ENCODE measurements at regions not wholly inside any gene's neighbourhood (a gene's known extent, or its start where the extent isn't known, plus 50 kb on each side); places are given as distances from the start of the nearest gene placed in this dataset.
A peak's percentile ranks its signal among the peaks of the same experiment; 100 is the strongest.
"Not testable (repeated sequence)": the region's sequence is repeated elsewhere in the genome, so short reads cannot be mapped to it uniquely, and the experiment has no call there.

- H3K4me1 Mint-ChIP-seq = no peaks in the 10 kb centered on the region
- H3K36me3 Mint-ChIP-seq (ENCODE audit: low read depth) = no peaks in the 10 kb centered on the region
- H3K9me3 Mint-ChIP-seq = peaks cover 4% of the 10 kb centered on the region
- ATAC-seq (replicated peaks) = no peak
- no peak overlapping the region for H3K4me3 Mint-ChIP-seq
- no peak overlapping the region for H3K27ac Mint-ChIP-seq
- H3K27me3 Mint-ChIP-seq = peaks cover 39% of the 10 kb centered on the region
These were observed 258.3 kb downstream of the LPIN1 start for GRCh38 chr2:12004713-12005112.

GRCh38 chr2:12005886-12006681 is 259.7 kb downstream of the LPIN1 start:
- no peak overlapping the region for H3K27ac Mint-ChIP-seq

GRCh38 chr2:12006850-12007249 is 260.4 kb downstream of the LPIN1 start:
- no peaks in the 10 kb centered on the region for H3K9me3 Mint-ChIP-seq
- no peak for ATAC-seq (replicated peaks)

More at GRCh38 chr2:12005886-12006681, 259.7 kb downstream of the LPIN1 start:
- H3K27me3 Mint-ChIP-seq = peaks cover 38% of the 10 kb centered on the region
- H3K4me1 Mint-ChIP-seq = no peaks in the 10 kb centered on the region
- H3K4me3 Mint-ChIP-seq = no peak overlapping the region
- ATAC-seq (replicated peaks) = peak; percentile 96
- no peaks in the 10 kb centered on the region for H3K9me3 Mint-ChIP-seq
- no peaks in the 10 kb centered on the region for H3K36me3 Mint-ChIP-seq (ENCODE audit: low read depth)

GRCh38 chr2:12007282-12007681 is 260.9 kb downstream of the LPIN1 start:
- H3K4me1 Mint-ChIP-seq = no peaks in the 10 kb centered on the region
- no peak for ATAC-seq (replicated peaks)
- H3K27ac Mint-ChIP-seq = no peak overlapping the region
- H3K36me3 Mint-ChIP-seq (ENCODE audit: low read depth) = no peaks in the 10 kb centered on the region
- peaks cover 32% of the 10 kb centered on the region for H3K27me3 Mint-ChIP-seq
- no peaks in the 10 kb centered on the region for H3K9me3 Mint-ChIP-seq
- H3K4me3 Mint-ChIP-seq = no peak overlapping the region

More at GRCh38 chr2:12006850-12007249, 260.4 kb downstream of the LPIN1 start:
- no peak overlapping the region for H3K27ac Mint-ChIP-seq
- no peaks in the 10 kb centered on the region for H3K4me1 Mint-ChIP-seq
- H3K27me3 Mint-ChIP-seq = peaks cover 33% of the 10 kb centered on the region
- no peak overlapping the region for H3K4me3 Mint-ChIP-seq
- no peaks in the 10 kb centered on the region for H3K36me3 Mint-ChIP-seq (ENCODE audit: low read depth)

GRCh38 chr2:12008425-12009061 is 262.1 kb downstream of the LPIN1 start:
- Mint-ChIP-seq H3K27me3 (peaks cover 22% of the 10 kb centered on the region), H3K9me3 (no peaks in the 10 kb centered on the region), H3K4me3 (no peak overlapping the region)

GRCh38 chr2:12009323-12009905 is 263.0 kb downstream of the LPIN1 start:
- H3K4me1 Mint-ChIP-seq = no peaks in the 10 kb centered on the region
- H3K9me3 Mint-ChIP-seq = no peaks in the 10 kb centered on the region
- H3K36me3 Mint-ChIP-seq (ENCODE audit: low read depth) = no peaks in the 10 kb centered on the region
- H3K27me3 Mint-ChIP-seq = peaks cover 22% of the 10 kb centered on the region
- H3K27ac Mint-ChIP-seq = no peak overlapping the region
- no peak overlapping the region for H3K4me3 Mint-ChIP-seq
- no peak for ATAC-seq (replicated peaks)

More at GRCh38 chr2:12008425-12009061, 262.1 kb downstream of the LPIN1 start:
- peak; percentile 15 for ATAC-seq (replicated peaks)
- no peaks in the 10 kb centered on the region for H3K36me3 Mint-ChIP-seq (ENCODE audit: low read depth)
- H3K4me1 Mint-ChIP-seq = no peaks in the 10 kb centered on the region
- H3K27ac Mint-ChIP-seq = no peak overlapping the region

- no peak for ATAC-seq (replicated peaks)
- no peaks in the 10 kb centered on the region for H3K4me1 Mint-ChIP-seq
- H3K36me3 Mint-ChIP-seq (ENCODE audit: low read depth) = no peaks in the 10 kb centered on the region
- H3K27me3 Mint-ChIP-seq = peaks cover 22% of the 10 kb centered on the region
- no peak overlapping the region for H3K27ac Mint-ChIP-seq
- H3K4me3 Mint-ChIP-seq = no peak overlapping the region
- H3K9me3 Mint-ChIP-seq = no peaks in the 10 kb centered on the region
These were observed 263.6 kb downstream of the LPIN1 start for GRCh38 chr2:12010059-12010458.

GRCh38 chr2:12010779-12011178 is 264.3 kb downstream of the LPIN1 start:
- no peak for ATAC-seq (replicated peaks)

GRCh38 chr2:12014088-12014960 is 267.9 kb downstream of the LPIN1 start:
- no peaks in the 10 kb centered on the region for H3K36me3 Mint-ChIP-seq (ENCODE audit: low read depth)

More at GRCh38 chr2:12010779-12011178, 264.3 kb downstream of the LPIN1 start:
- Mint-ChIP-seq H3K9me3 (no peaks in the 10 kb centered on the region), H3K27me3 (peaks cover 24% of the 10 kb centered on the region), H3K36me3 (ENCODE audit: low read depth) (no peaks in the 10 kb centered on the region), H3K27ac (no peak overlapping the region), H3K4me1 (no peaks in the 10 kb centered on the region), H3K4me3 (no peak overlapping the region)

GRCh38 chr2:12017499-12018157 is 271.2 kb downstream of the LPIN1 start:
- H3K4me1 Mint-ChIP-seq = no peaks in the 10 kb centered on the region
- no peaks in the 10 kb centered on the region for H3K36me3 Mint-ChIP-seq (ENCODE audit: low read depth)
- no peak for ATAC-seq (replicated peaks)
- no peak overlapping the region for H3K4me3 Mint-ChIP-seq
- peaks cover 10% of the 10 kb centered on the region for H3K27me3 Mint-ChIP-seq
- H3K27ac Mint-ChIP-seq = no peak overlapping the region
- peaks cover 16% of the 10 kb centered on the region for H3K9me3 Mint-ChIP-seq

More at GRCh38 chr2:12014088-12014960, 267.9 kb downstream of the LPIN1 start:
- H3K27ac Mint-ChIP-seq = no peak overlapping the region
- no peak overlapping the region for H3K4me3 Mint-ChIP-seq
- no peaks in the 10 kb centered on the region for H3K9me3 Mint-ChIP-seq
- no peak for ATAC-seq (replicated peaks)
- peaks cover 28% of the 10 kb centered on the region for H3K27me3 Mint-ChIP-seq
- no peaks in the 10 kb centered on the region for H3K4me1 Mint-ChIP-seq

- not testable (repeated sequence) for H3K27ac Mint-ChIP-seq; H3K36me3 Mint-ChIP-seq (ENCODE audit: low read depth); H3K4me1 Mint-ChIP-seq; H3K4me3 Mint-ChIP-seq; ATAC-seq (replicated peaks)
- Mint-ChIP-seq H3K27me3 (peaks cover 10% of the 10 kb centered on the region), H3K9me3 (peaks cover 16% of the 10 kb centered on the region)
These were observed 272.3 kb downstream of the LPIN1 start for GRCh38 chr2:12018726-12019125.

- no peak overlapping the region for H3K27ac Mint-ChIP-seq
- peaks cover 16% of the 10 kb centered on the region for H3K9me3 Mint-ChIP-seq
- no peaks in the 10 kb centered on the region for H3K4me1 Mint-ChIP-seq
- H3K36me3 Mint-ChIP-seq (ENCODE audit: low read depth) = no peaks in the 10 kb centered on the region
- no peak overlapping the region for H3K4me3 Mint-ChIP-seq
- ATAC-seq (replicated peaks) = no peak
- H3K27me3 Mint-ChIP-seq = peaks cover 7% of the 10 kb centered on the region
These were observed 274.5 kb downstream of the LPIN1 start for GRCh38 chr2:12020833-12021469.

GRCh38 chr2:12024197-12024907 is 277.9 kb downstream of the LPIN1 start:
- not testable (repeated sequence) for H3K27ac Mint-ChIP-seq; ATAC-seq (replicated peaks); H3K36me3 Mint-ChIP-seq (ENCODE audit: low read depth); H3K4me3 Mint-ChIP-seq; H3K27me3 Mint-ChIP-seq; H3K4me1 Mint-ChIP-seq
- peaks cover 16% of the 10 kb centered on the region for H3K9me3 Mint-ChIP-seq
